ENCODE measurements at regions not wholly inside any gene's neighbourhood (a gene's known extent, or its start where the extent isn't known, plus 50 kb on each side); places are given as distances from the start of the nearest gene placed in this dataset.

DNA sequence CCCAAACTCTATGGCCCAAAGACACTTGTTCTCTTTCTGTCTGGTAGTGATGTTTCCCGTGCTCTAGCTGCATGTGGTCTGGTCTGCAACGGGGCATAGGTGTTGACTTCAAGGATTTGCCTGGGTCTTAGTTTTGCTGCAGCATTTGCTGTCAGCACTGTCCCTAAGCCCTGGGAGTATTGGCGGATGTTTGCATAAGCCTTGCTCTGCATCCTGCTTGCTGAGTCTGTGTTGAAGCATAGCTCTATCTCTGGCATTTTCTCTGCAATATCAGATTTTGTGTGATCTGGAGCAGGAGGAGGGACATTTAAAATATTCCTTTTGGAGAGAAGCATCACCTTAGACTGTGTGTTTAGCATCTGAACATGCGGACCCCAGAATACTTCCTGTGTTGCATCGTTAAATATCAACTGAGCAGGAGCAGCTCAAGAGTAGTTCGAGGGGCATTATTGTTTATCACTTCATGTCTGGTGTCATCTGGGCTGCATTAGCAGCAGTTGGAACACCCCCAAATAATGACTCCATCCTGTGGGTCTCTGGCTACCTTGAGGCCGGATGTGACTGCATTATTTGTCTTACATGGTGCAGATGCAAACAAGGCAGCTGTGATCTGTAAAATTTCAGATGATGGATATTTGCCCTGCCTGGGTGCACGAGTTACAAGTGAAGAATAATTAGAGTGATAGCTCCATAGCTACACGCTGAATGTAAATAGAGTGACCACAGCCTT lies 231.7 kb downstream of the TRIB2 start:
- ChIA-PET CTCF (interaction anchor here (3.1 kb wide), 1 partner anchor 59 kb away, joined by 10 read pairs; no protein-coding TSS in a partner anchor), POLR2A (no interaction called here)
- H3K4me1 Mint-ChIP-seq (ENCODE audit: low read depth), result peaks cover 6% of the 10 kb centered on the region
- H3K27me3 Mint-ChIP-seq, result peaks cover 23% of the 10 kb centered on the region
- intact Hi-C loops (cut with micrococcal nuclease), result no loop called here
- H3K4me3 Mint-ChIP-seq, result no peak overlapping the region
- H3K27ac Mint-ChIP-seq, result no peak overlapping the region
- TF ChIP-seq, protein P1, sequence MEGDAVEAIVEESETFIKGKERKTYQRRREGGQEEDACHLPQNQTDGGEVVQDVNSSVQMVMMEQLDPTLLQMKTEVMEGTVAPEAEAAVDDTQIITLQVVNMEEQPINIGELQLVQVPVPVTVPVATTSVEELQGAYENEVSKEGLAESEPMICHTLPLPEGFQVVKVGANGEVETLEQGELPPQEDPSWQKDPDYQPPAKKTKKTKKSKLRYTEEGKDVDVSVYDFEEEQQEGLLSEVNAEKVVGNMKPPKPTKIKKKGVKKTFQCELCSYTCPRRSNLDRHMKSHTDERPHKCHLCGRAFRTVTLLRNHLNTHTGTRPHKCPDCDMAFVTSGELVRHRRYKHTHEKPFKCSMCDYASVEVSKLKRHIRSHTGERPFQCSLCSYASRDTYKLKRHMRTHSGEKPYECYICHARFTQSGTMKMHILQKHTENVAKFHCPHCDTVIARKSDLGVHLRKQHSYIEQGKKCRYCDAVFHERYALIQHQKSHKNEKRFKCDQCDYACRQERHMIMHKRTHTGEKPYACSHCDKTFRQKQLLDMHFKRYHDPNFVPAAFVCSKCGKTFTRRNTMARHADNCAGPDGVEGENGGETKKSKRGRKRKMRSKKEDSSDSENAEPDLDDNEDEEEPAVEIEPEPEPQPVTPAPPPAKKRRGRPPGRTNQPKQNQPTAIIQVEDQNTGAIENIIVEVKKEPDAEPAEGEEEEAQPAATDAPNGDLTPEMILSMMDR (IDR thresholded peaks at IDR 0.05), result no peak
- peak; percentile 57 for ATAC-seq
- no peak for DNase-seq
- no peaks in the 10 kb centered on the region for H3K9me3 Mint-ChIP-seq
- H3K36me3 Mint-ChIP-seq (ENCODE audit: low read depth), result no peaks in the 10 kb centered on the region

DNA sequence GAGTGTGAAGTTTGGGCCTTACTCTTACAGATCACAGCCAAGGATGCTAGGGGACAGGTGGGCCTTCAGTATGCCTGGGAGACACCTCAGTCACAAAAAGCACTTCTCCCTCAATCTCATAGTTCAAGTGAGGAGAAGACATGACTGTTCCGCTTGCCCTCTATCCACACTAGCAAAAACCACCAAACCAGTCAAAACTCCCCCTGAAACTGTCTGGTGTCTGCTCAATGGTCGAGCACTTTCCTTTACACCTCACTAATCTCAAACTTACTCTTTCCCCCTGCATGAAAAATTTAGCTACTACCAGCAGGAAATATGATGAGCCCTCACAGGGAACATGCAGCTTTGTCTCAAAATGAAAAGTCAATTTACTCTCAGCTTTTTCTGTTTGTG lies 232.2 kb downstream of the TRIB2 start:
- ChIA-PET CTCF (interaction anchor here (3.1 kb wide), 1 partner anchor 58 kb away, joined by 10 read pairs; no protein-coding TSS in a partner anchor), POLR2A (no interaction called here)
- no peak overlapping the region for H3K27ac Mint-ChIP-seq
- ATAC-seq, result peak; percentile 81
- peaks cover 6% of the 10 kb centered on the region for H3K4me1 Mint-ChIP-seq (ENCODE audit: low read depth)
- peak; percentile 33 for DNase-seq
- intact Hi-C loops (cut with micrococcal nuclease), result no loop called here
- TF ChIP-seq, protein P1 (IDR thresholded peaks at IDR 0.05), result no peak
- H3K36me3 Mint-ChIP-seq (ENCODE audit: low read depth), result no peaks in the 10 kb centered on the region
- H3K27me3 Mint-ChIP-seq, result peaks cover 27% of the 10 kb centered on the region
- H3K4me3 Mint-ChIP-seq, result no peak overlapping the region
- no peaks in the 10 kb centered on the region for H3K9me3 Mint-ChIP-seq

DNA sequence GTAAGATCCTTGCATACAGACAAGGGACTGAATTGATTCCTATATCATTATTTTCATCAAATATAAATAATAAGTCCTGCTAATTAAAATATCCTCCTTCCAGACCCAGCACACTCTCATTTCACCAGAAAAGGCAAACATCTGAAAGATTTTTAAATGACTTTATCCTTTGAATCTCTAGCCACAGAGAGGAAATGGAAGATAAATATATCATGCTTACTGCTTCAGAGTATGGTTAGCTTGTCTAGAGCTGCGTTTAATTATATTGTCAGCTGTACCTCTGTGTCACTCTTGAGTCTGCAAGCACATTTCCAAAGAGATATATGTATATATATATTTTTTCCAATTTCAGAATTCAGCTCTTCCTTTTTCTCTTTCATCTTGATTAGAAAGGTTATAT lies 232.7 kb downstream of the TRIB2 start:
- no peaks in the 10 kb centered on the region for H3K9me3 Mint-ChIP-seq
- ATAC-seq, result no peak
- H3K4me3 Mint-ChIP-seq, result no peak overlapping the region
- H3K27me3 Mint-ChIP-seq, result peaks cover 29% of the 10 kb centered on the region
- TF ChIP-seq, protein P1 (IDR thresholded peaks at IDR 0.05), result no peak
- CTCF ChIA-PET, result interaction anchor here (3.1 kb wide), 1 partner anchor 58 kb away, joined by 10 read pairs; no protein-coding TSS in a partner anchor
- intact Hi-C loops (cut with micrococcal nuclease), result no loop called here
- POLR2A ChIA-PET, result interaction anchor here (0.9 kb wide), 1 partner anchor 14 kb away, joined by 3 read pairs; no protein-coding TSS in a partner anchor
- peaks cover 6% of the 10 kb centered on the region for H3K4me1 Mint-ChIP-seq (ENCODE audit: low read depth)
- no peaks in the 10 kb centered on the region for H3K36me3 Mint-ChIP-seq (ENCODE audit: low read depth)
- DNase-seq, result no peak
- H3K27ac Mint-ChIP-seq, result no peak overlapping the region

DNA sequence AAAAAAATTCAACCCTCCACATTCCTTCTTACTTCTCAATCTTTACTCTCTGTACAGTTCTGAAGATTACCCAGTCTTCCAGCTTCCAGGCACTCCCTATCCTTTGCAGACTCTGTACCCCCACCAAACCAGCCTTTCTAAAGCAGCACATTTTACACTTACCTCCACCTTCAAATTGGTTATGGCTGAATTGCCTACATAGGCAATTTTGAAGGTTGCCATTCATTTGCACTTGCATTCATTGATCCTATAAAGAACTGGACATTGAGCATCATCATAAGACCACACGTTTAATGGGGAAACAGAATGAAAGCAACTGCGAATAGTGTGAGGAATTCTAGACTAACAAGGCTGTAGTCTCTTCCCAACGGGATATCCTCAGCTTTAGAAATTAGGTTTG lies 233.4 kb downstream of the TRIB2 start:
- Mint-ChIP-seq H3K27ac (no peak overlapping the region), H3K4me3 (no peak overlapping the region), H3K27me3 (peaks cover 31% of the 10 kb centered on the region), H3K9me3 (no peaks in the 10 kb centered on the region), H3K36me3 (ENCODE audit: low read depth) (no peaks in the 10 kb centered on the region), H3K4me1 (ENCODE audit: low read depth) (peaks cover 6% of the 10 kb centered on the region)
- intact Hi-C loops (cut with micrococcal nuclease), result no loop called here
- POLR2A ChIA-PET, result interaction anchor here (0.9 kb wide), 1 partner anchor 13 kb away, joined by 3 read pairs; no protein-coding TSS in a partner anchor
- TF ChIP-seq, protein P1 (IDR thresholded peaks at IDR 0.05), result no peak
- no peak for ATAC-seq
- CTCF ChIA-PET, result interaction anchor here (0.8 to 3.1 kb wide), 2 partner anchors 11 to 57 kb away, joined by 3 to 10 read pairs; no protein-coding TSS in a partner anchor
- no peak for DNase-seq

DNA sequence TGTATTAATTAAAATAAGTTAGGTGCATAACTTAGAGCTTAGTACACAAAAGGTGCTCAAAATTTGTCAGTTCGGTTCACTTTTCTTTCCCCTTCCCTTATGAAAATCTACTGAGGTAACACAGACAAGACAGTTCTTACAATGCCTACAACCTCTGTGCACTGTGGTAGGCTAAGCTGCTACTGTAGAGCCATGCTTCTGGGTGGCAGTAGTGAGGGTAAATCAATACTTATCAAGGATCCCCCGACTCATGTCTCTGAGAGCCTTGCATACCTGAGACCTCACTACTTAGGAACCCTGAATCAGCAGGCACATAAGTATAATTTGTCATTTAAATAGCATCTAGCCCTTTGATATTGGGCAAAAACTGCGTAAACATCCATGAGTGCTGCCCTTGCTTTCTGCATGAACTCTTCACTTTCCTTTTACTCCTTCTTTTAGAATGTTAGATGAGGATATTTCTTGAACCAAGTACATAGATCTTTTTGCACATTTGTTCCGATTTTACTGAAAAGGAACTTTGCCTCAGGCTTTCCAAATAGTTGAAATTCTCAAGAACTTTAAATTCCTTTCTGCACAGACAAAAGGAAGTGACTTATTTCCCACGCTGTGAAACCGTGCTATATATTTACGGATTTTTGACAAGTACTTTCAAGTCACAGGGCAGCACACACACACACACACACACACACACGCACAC lies 234.4 kb downstream of the TRIB2 start:
- POLR2A ChIA-PET, result no interaction called here
- intact Hi-C loops (cut with micrococcal nuclease), result no loop called here
- Mint-ChIP-seq H3K36me3 (ENCODE audit: low read depth) (no peaks in the 10 kb centered on the region), H3K4me1 (ENCODE audit: low read depth) (peaks cover 6% of the 10 kb centered on the region), H3K9me3 (no peaks in the 10 kb centered on the region), H3K4me3 (no peak overlapping the region), H3K27ac (no peak overlapping the region), H3K27me3 (peaks cover 32% of the 10 kb centered on the region)
- DNase-seq (no peak), ATAC-seq (no peak)
- TF ChIP-seq, protein P1 (IDR thresholded peaks at IDR 0.05), result no peak
- CTCF ChIA-PET, result interaction anchor here (0.8 to 3.1 kb wide), 3 partner anchors 10 to 56 kb away, joined by 3 to 10 read pairs (median 9); no protein-coding TSS in a partner anchor

All from activated CD8-positive, alpha-beta T cell treated with anti-CD3 and anti-CD28 coated beads for 36 hours (primary cell).